ENCODE measurements at regions not wholly inside any gene's neighbourhood (a gene's known extent, or its start where the extent isn't known, plus 50 kb on each side); places are given as distances from the start of the nearest gene placed in this dataset.

- no peaks in the 10 kb centered on the region for H3K4me1 Mint-ChIP-seq
- H3K36me3 Mint-ChIP-seq (ENCODE audit: low read depth), result no peaks in the 10 kb centered on the region
- no peaks in the 10 kb centered on the region for H3K27me3 Mint-ChIP-seq
- no peak overlapping the region for H3K27ac Mint-ChIP-seq
- no peak for ATAC-seq (replicated peaks)
- H3K9me3 Mint-ChIP-seq, result peaks cover 13% of the 10 kb centered on the region
- no peak overlapping the region for H3K4me3 Mint-ChIP-seq
These were observed 436.0 kb upstream of the INTU start for GRCh38 chr4:127196655-127197352.

DNA sequence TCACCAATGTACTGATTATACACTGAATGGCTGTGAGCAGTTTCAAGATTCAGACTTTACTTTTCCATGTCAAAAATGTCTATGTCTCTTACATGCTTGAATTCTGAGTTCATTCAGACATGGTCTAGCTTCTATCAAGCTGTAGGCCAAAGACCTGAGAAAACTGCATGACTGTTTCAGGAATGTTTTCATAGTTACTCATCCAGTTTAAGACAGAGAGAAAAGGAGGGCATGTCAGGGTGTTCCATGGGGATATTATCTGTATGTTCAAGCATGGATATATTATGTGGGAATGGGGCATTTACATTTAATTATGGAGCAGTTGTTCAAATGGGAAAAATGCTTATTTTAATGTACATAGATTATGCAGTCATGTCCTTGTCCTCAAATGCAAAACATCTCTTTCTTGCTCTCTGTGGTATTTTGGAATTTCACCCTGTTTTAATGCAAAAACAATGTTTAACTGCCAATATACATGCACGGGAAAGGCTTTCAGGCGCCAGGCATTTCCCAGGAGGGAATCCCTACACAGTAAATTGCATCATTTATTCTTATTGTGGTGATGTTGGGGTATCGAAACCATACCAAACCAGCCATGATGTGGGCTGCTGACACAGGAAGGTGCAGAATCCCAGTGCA lies 429.1 kb upstream of the INTU start:
- ATAC-seq (replicated peaks), result no peak
- Mint-ChIP-seq H3K4me1 (no peaks in the 10 kb centered on the region), H3K4me3 (no peak overlapping the region), H3K36me3 (ENCODE audit: low read depth) (no peaks in the 10 kb centered on the region), H3K9me3 (peaks cover 8% of the 10 kb centered on the region), H3K27me3 (no peaks in the 10 kb centered on the region), H3K27ac (no peak overlapping the region)

- no peak for ATAC-seq (replicated peaks)
- H3K4me1 Mint-ChIP-seq, result no peaks in the 10 kb centered on the region
- H3K36me3 Mint-ChIP-seq (ENCODE audit: low read depth), result no peaks in the 10 kb centered on the region
- H3K4me3 Mint-ChIP-seq, result no peak overlapping the region
- H3K9me3 Mint-ChIP-seq, result peaks cover 8% of the 10 kb centered on the region
- no peak overlapping the region for H3K27ac Mint-ChIP-seq
- H3K27me3 Mint-ChIP-seq, result no peaks in the 10 kb centered on the region
These were observed 428.4 kb upstream of the INTU start for GRCh38 chr4:127204322-127204721.

- no peak overlapping the region for H3K4me3 Mint-ChIP-seq
- H3K4me1 Mint-ChIP-seq, result no peaks in the 10 kb centered on the region
- H3K27ac Mint-ChIP-seq, result no peak overlapping the region
- ATAC-seq (replicated peaks), result no peak
- no peaks in the 10 kb centered on the region for H3K36me3 Mint-ChIP-seq (ENCODE audit: low read depth)
- no peaks in the 10 kb centered on the region for H3K9me3 Mint-ChIP-seq
- no peaks in the 10 kb centered on the region for H3K27me3 Mint-ChIP-seq
These were observed 423.1 kb upstream of the INTU start for GRCh38 chr4:127209580-127210095.

- no peak for ATAC-seq (replicated peaks)
- H3K4me3 Mint-ChIP-seq, result no peak overlapping the region
- no peaks in the 10 kb centered on the region for H3K36me3 Mint-ChIP-seq (ENCODE audit: low read depth)
- H3K27me3 Mint-ChIP-seq, result no peaks in the 10 kb centered on the region
- no peaks in the 10 kb centered on the region for H3K9me3 Mint-ChIP-seq
- no peaks in the 10 kb centered on the region for H3K4me1 Mint-ChIP-seq
- H3K27ac Mint-ChIP-seq, result no peak overlapping the region
These were observed 421.7 kb upstream of the INTU start for GRCh38 chr4:127210893-127211649.

GRCh38 chr4:127211650-127212560 lies 420.9 kb upstream of the INTU start:
- no peak overlapping the region for H3K4me3 Mint-ChIP-seq
- no peaks in the 10 kb centered on the region for H3K36me3 Mint-ChIP-seq (ENCODE audit: low read depth)
- H3K9me3 Mint-ChIP-seq, result no peaks in the 10 kb centered on the region
- H3K27me3 Mint-ChIP-seq, result no peaks in the 10 kb centered on the region
- ATAC-seq (replicated peaks), result no peak
- no peaks in the 10 kb centered on the region for H3K4me1 Mint-ChIP-seq
- no peak overlapping the region for H3K27ac Mint-ChIP-seq

DNA sequence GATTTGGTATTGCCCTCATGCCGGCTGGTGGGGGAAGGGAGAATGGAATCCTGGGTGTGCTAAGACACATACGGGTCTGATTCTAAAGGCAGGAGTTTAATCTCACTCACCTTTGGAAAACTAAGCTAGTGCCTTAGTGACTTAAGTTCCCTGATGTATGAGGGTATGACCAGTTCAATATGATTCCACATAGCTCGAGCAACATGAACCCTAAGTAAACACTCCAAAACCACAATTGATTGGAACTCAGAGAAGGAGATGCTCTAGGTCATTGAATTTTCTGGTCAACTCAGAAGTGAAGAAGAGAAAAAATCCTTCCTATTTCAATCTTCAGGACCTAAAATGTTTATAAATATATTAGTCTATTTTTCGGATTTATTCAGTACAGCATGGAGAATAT lies 420.1 kb upstream of the INTU start:
- ATAC-seq (replicated peaks), result no peak
- Mint-ChIP-seq H3K4me3 (no peak overlapping the region), H3K27me3 (no peaks in the 10 kb centered on the region), H3K27ac (no peak overlapping the region), H3K9me3 (no peaks in the 10 kb centered on the region), H3K36me3 (ENCODE audit: low read depth) (no peaks in the 10 kb centered on the region), H3K4me1 (no peaks in the 10 kb centered on the region)

DNA sequence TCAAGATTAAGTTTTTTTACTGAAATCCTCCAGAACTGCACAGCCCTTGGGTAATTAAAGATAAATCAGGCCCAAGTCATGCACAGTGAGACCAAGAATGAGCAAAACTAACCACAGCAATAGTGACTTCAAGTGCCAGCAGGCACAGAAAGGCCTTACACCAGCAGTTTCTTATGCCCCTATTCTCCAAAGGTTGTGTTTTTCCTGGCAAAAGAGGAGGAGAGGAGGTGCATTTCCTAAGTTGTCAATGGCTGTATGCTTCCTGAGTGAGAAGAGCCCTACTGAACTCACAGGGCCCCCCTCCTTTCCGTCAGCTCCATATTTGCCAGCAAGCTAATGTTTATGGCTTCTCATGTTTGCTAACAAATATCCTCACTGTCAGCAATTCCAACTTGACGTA lies 418.7 kb upstream of the INTU start:
- H3K4me1 Mint-ChIP-seq, result no peaks in the 10 kb centered on the region
- no peak overlapping the region for H3K4me3 Mint-ChIP-seq
- no peak for ATAC-seq (replicated peaks)
- no peak overlapping the region for H3K27ac Mint-ChIP-seq
- H3K36me3 Mint-ChIP-seq (ENCODE audit: low read depth), result no peaks in the 10 kb centered on the region
- H3K9me3 Mint-ChIP-seq, result peaks cover 6% of the 10 kb centered on the region
- no peaks in the 10 kb centered on the region for H3K27me3 Mint-ChIP-seq

DNA sequence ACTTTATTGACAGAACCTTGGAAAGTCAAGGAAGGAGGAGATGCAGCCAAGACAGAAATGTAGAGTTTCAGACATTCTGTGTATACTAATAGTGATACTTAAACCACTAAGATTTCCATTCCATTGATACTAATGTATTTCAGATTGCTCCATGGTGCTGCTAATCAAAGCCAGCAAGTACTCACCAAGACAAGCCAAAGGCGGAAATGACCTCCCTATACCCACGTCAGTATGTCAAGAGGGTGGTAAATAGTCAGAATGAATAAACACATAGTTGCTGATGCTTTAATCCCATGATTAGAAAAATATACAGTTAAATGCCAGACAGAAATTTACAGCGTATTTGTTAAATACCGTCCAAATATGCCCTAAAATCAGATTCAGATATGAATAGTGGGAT lies 417.8 kb upstream of the INTU start:
- Mint-ChIP-seq H3K4me1 (no peaks in the 10 kb centered on the region), H3K4me3 (no peak overlapping the region), H3K27me3 (no peaks in the 10 kb centered on the region), H3K27ac (no peak overlapping the region), H3K36me3 (ENCODE audit: low read depth) (no peaks in the 10 kb centered on the region), H3K9me3 (peaks cover 10% of the 10 kb centered on the region)
- ATAC-seq (replicated peaks), result no peak

GRCh38 chr4:127217586-127218229 lies 415.0 kb upstream of the INTU start:
- H3K36me3 Mint-ChIP-seq (ENCODE audit: low read depth), result no peaks in the 10 kb centered on the region
- no peaks in the 10 kb centered on the region for H3K27me3 Mint-ChIP-seq
- no peak overlapping the region for H3K4me3 Mint-ChIP-seq
- no peak for ATAC-seq (replicated peaks)
- H3K27ac Mint-ChIP-seq, result no peak overlapping the region
- H3K9me3 Mint-ChIP-seq, result peaks cover 13% of the 10 kb centered on the region
- H3K4me1 Mint-ChIP-seq, result no peaks in the 10 kb centered on the region

DNA sequence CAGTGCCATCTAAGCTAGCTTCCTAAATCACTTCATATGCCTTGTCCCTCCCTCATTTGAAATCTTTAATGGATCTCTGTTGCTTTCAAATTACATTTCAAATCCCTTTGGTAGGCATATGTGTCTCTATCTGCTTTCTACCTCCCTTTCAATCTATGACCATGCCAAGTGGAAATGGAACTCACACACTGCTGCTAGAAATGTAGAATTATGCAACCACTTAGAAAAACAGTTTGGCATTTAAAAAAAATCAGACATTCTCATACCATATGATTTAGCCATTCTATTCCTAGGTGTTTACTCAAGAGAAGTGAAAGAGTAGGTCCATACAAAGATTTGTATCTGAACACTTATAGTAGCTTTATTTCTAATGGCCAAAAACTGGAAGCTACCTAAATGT lies 413.5 kb upstream of the INTU start:
- no peaks in the 10 kb centered on the region for H3K27me3 Mint-ChIP-seq
- H3K27ac Mint-ChIP-seq, result no peak overlapping the region
- no peak for ATAC-seq (replicated peaks)
- H3K9me3 Mint-ChIP-seq, result peaks cover 19% of the 10 kb centered on the region
- H3K4me1 Mint-ChIP-seq, result no peaks in the 10 kb centered on the region
- H3K4me3 Mint-ChIP-seq, result no peak overlapping the region
- H3K36me3 Mint-ChIP-seq (ENCODE audit: low read depth), result no peaks in the 10 kb centered on the region

DNA sequence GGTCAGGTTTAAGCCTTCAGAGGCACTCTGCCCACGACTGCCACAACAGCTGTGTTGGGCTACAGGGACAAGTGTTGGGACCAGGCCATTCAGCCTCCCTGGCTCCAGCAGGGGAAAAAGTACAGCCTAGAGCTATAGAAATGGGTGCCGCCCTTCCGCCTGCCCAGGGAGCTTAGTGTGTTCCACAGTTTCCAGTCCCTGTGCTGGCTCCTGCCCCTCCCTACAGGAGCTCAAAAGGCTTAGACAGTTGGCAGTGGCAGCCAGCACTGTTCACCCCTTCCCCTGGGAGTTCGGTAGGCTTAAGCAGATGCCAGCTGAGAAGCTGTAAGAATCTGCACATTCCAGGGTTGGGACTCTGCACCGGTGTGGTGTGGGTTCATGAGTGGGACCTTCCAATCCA lies 408.2 kb upstream of the INTU start:
- Mint-ChIP-seq H3K9me3 (peaks cover 11% of the 10 kb centered on the region), H3K36me3 (ENCODE audit: low read depth) (no peaks in the 10 kb centered on the region)

DNA sequence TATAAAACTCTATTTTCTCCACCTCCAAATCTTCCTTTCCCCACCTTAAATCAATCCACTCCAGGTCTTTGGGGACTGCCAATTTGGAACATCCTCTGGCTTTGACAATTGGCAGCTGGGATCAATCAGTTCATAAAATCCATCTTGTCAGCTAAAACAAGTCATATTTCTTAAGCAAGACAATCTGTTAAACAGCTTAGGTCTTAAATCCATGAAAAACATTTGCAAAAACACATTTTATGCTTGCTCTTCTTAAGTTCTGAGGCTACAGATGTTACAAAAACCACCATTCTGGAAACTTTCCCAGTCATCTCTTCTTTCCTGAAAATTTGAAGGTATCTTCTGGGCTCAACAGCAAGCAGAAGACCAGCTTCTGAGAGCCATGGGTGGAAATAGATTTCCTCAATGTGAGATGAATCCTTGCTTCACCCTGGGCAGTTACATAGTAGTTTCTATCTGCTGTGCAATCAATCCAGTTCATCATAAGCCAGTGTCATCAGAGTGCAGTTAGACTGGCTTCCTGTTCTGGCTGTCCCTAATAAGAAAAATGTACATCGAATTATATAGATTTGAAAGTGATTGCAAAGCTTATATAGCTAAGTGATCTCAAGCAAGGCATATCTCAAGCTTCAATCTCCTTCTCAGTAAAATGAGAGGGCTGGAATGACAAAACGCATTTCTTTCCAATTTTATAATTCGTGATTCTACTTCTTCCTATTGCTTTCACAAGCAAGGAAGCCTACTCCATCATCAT lies 402.7 kb upstream of the INTU start:
- Mint-ChIP-seq H3K4me3 (no peak overlapping the region), H3K27me3 (no peaks in the 10 kb centered on the region), H3K36me3 (ENCODE audit: low read depth) (no peaks in the 10 kb centered on the region), H3K27ac (no peak overlapping the region), H3K9me3 (no peaks in the 10 kb centered on the region), H3K4me1 (no peaks in the 10 kb centered on the region)
- ATAC-seq (replicated peaks), result no peak

More for the DNA sequence above, 408.2 kb upstream of the INTU start:
- no peaks in the 10 kb centered on the region for H3K27me3 Mint-ChIP-seq
- no peak overlapping the region for H3K27ac Mint-ChIP-seq
- no peak overlapping the region for H3K4me3 Mint-ChIP-seq
- no peak for ATAC-seq (replicated peaks)
- H3K4me1 Mint-ChIP-seq, result no peaks in the 10 kb centered on the region
